GM19328 (cell line): ENCODE measurements at regions not wholly inside any gene's neighbourhood (a gene's known extent, or its start where the extent isn't known, plus 50 kb on each side); places are given as distances from the start of the nearest gene placed in this dataset.

Source experiments
- ATAC-seq: cut with Tn5 transposase; IDR thresholded peaks from one replicate; pipeline ENCODE4 v1.9.1; 2021; ENCODE audit warnings: mild to moderate bottlenecking, moderate library complexity; ENCODE audit not compliant: unreplicated experiment

GRCh38 chr11:23232652-23233051, 372.4 kb upstream of the CCDC179 start:
- no peak for ATAC-seq

- no peak for ATAC-seq
Observed at GRCh38 chr11:23233075-23233474, 372.8 kb upstream of the CCDC179 start.

- no peak for ATAC-seq
Observed at GRCh38 chr11:23236826-23237555, 376.7 kb upstream of the CCDC179 start.

- no peak for ATAC-seq
Observed at GRCh38 chr11:23252426-23252825, 392.2 kb upstream of the CCDC179 start.

- ATAC-seq: no peak
Observed at GRCh38 chr11:23257088-23257487, 396.8 kb upstream of the CCDC179 start.

GRCh38 chr11:23257556-23257955, 397.3 kb upstream of the CCDC179 start:
- no peak for ATAC-seq

GRCh38 chr11:23263466-23263865, 403.2 kb upstream of the CCDC179 start:
- no peak for ATAC-seq

GRCh38 chr11:23272095-23272494, 411.8 kb upstream of the CCDC179 start:
- ATAC-seq: no peak

- ATAC-seq: no peak
Observed at GRCh38 chr11:23278121-23278520, 417.8 kb upstream of the CCDC179 start.

GRCh38 chr11:23280088-23280487, 419.8 kb upstream of the CCDC179 start:
- no peak for ATAC-seq

- no peak for ATAC-seq
Observed at GRCh38 chr11:23283666-23284065, 423.4 kb upstream of the CCDC179 start.

- no peak for ATAC-seq
Observed at GRCh38 chr11:23284631-23285030, 424.4 kb upstream of the CCDC179 start.

GRCh38 chr11:23288003-23288783, 427.9 kb upstream of the CCDC179 start:
- ATAC-seq: no peak

GRCh38 chr11:23295241-23295640, 435.0 kb upstream of the CCDC179 start:
- ATAC-seq: no peak

GRCh38 chr11:23308041-23308440, 447.8 kb upstream of the CCDC179 start:
- no peak for ATAC-seq

- no peak for ATAC-seq
Observed at GRCh38 chr11:23310276-23310675, 450.0 kb upstream of the CCDC179 start.

GRCh38 chr11:23311986-23312940, 452.0 kb upstream of the CCDC179 start:
- ATAC-seq: no peak

- no peak for ATAC-seq
Observed at GRCh38 chr11:23313001-23313400, 452.7 kb upstream of the CCDC179 start.

- ATAC-seq: no peak
Observed at GRCh38 chr11:23314162-23314561, 453.9 kb upstream of the CCDC179 start.

GRCh38 chr11:23315286-23315685, 455.0 kb upstream of the CCDC179 start:
- ATAC-seq: no peak

- ATAC-seq: no peak
Observed at GRCh38 chr11:23317816-23318215, 457.5 kb upstream of the CCDC179 start.
